OCI-LY3 (cell line): ENCODE measurements at regions not wholly inside any gene's neighbourhood (a gene's known extent, or its start where the extent isn't known, plus 50 kb on each side); places are given as distances from the start of the nearest gene placed in this dataset.
"Not testable (repeated sequence)": the region's sequence is repeated elsewhere in the genome, so short reads cannot be mapped to it uniquely, and the experiment has no call there.

Source experiments
- H2AFZ ChIP-seq: fragments of 200-600, 300-600 bp; shearing (Covaris generic); 2 replicates; pipeline ENCODE4 v1.6.0; 2014; ENCODE audit warnings: antibody characterized with exemption, low read depth, low read length
- H3K27ac ChIP-seq: fragments of 200-600, 300-600 bp; sonication (generic); 2 replicates; pipeline ENCODE4 v1.5.1; 2014; ENCODE audit warnings: mild to moderate bottlenecking, low read length, moderate library complexity, mixed read lengths
- H3K27me3 ChIP-seq: fragments of 200-600, 300-600 bp; sonication (generic); 2 replicates; pipeline ENCODE4 v1.6.1; 2014; ENCODE audit warnings: low read depth, low read length, mixed read lengths
- H3K36me3 ChIP-seq: fragments of 200-600, 300-600 bp; sonication (generic); replicated peaks from 2 replicates; pipeline ENCODE3; 2014; ENCODE audit warnings: low read depth, low read length, mixed read lengths
- H3K4me1 ChIP-seq: fragments of 300-600, 200-600 bp; sonication (generic); 2 replicates; pipeline ENCODE4 v1.6.1; 2014; ENCODE audit warnings: low read length, mixed read lengths
- H3K4me2 ChIP-seq: fragments of 200-600, 300-600 bp; sonication (generic); 2 replicates; pipeline ENCODE4 v1.6.1; 2014; ENCODE audit warnings: low read length, mixed read lengths
- H3K4me3 ChIP-seq: fragments of 300-600, 200-600 bp; sonication (generic); 2 replicates; pipeline ENCODE4 v1.5.1; 2014; ENCODE audit warnings: antibody characterized with exemption, mild to moderate bottlenecking, low read length, moderate library complexity
- H3K79me2 ChIP-seq: fragments of 300-600, 200-600 bp; shearing (Covaris generic); 2 replicates; pipeline ENCODE4 v1.6.1; 2014; ENCODE audit warnings: mild to moderate bottlenecking, low read length, mixed read lengths
- H3K9ac ChIP-seq: fragments of 300-600, 200-600 bp; shearing (Covaris generic); 2 replicates; pipeline ENCODE4 v1.6.0; 2014; ENCODE audit warnings: mild to moderate bottlenecking, low read length, moderate library complexity
- H3K9me3 ChIP-seq: fragments of 200-600, 300-600 bp; shearing (Covaris generic); 2 replicates; pipeline ENCODE4 v1.6.1; 2014; ENCODE audit warnings: low read length, mixed read lengths; ENCODE audit not compliant: insufficient read depth
- H4K20me1 ChIP-seq: fragments of 200-600, 300-600 bp; sonication (generic); 2 replicates; pipeline ENCODE4 v1.6.1; 2016; ENCODE audit warnings: low read length, mixed read lengths; ENCODE audit not compliant: insufficient read depth
- EZH2phosphoT487 ChIP-seq: fragments of 200-600 bp; shearing (Covaris generic); IDR thresholded peaks from 2 replicates; pipeline ENCODE4 v1.6.1; 2018; ENCODE audit warnings: antibody characterized with exemption, mixed run types, low read depth
- TF ChIP-seq, protein P1 (sequence below): fragments of 200-600, 300-600 bp; sonication (generic); IDR thresholded peaks from 2 replicates; pipeline ENCODE4 v1.5.1; 2014; ENCODE audit warnings: antibody characterized with exemption, low read length, low read depth

DNA sequence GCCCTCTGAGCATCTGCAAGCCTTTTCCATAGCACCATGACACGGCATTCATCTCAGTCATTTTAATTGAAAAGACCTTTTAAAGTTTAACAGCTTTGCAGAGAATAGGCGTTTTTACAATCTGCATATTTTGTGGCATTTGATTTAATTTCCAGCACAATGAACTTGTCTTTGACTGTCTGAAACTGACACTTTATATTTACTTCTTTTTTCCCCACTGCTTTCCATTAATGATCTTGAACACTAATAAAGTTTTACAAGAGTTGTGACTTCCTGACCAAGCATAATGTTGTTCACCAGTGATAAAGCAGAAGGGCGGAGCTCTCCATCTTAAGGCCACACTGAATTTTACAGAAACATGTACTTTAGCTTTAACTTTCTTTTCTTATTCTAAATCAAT lies 548.7 kb downstream of the FAM181B start:
- H4K20me1 ChIP-seq = no peaks in the 10 kb centered on the region
- H3K4me1 ChIP-seq = no peaks in the 10 kb centered on the region
- no peak overlapping the region for H3K27ac ChIP-seq
- H3K79me2 ChIP-seq = no peaks in the 10 kb centered on the region
- H3K27me3 ChIP-seq = no peaks in the 10 kb centered on the region
- TF ChIP-seq, protein P1, sequence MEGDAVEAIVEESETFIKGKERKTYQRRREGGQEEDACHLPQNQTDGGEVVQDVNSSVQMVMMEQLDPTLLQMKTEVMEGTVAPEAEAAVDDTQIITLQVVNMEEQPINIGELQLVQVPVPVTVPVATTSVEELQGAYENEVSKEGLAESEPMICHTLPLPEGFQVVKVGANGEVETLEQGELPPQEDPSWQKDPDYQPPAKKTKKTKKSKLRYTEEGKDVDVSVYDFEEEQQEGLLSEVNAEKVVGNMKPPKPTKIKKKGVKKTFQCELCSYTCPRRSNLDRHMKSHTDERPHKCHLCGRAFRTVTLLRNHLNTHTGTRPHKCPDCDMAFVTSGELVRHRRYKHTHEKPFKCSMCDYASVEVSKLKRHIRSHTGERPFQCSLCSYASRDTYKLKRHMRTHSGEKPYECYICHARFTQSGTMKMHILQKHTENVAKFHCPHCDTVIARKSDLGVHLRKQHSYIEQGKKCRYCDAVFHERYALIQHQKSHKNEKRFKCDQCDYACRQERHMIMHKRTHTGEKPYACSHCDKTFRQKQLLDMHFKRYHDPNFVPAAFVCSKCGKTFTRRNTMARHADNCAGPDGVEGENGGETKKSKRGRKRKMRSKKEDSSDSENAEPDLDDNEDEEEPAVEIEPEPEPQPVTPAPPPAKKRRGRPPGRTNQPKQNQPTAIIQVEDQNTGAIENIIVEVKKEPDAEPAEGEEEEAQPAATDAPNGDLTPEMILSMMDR = no peak
- no peak for TF ChIP-seq EZH2phosphoT487
- no peak overlapping the region for H2AFZ ChIP-seq
- H3K9me3 ChIP-seq = no peaks in the 10 kb centered on the region
- no peaks in the 10 kb centered on the region for H3K36me3 ChIP-seq
- no peak overlapping the region for H3K9ac ChIP-seq
- H3K4me3 ChIP-seq = no peak overlapping the region
- H3K4me2 ChIP-seq = no peak overlapping the region

DNA sequence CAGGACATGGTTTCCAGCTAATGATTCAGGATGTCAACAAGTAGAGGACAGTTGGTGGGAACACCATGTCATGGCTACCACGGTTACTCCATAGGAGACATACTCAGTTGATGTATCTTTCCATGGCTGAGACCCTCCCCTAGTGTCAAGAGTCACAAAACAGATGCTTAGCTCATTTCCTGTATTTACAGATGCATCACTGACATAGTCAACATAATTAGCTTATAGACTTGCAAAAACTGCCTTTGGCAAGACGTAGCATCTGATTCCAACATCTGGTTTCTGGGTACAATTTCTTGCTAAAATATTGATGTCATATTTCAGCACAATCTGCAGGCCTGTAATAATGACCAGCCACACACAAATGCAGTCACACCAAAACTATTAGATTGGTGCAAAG lies 550.3 kb downstream of the FAM181B start:
- H3K4me1 ChIP-seq = no peaks in the 10 kb centered on the region
- no peak overlapping the region for H3K27ac ChIP-seq
- H3K4me2 ChIP-seq = no peak overlapping the region
- H3K9me3 ChIP-seq = no peaks in the 10 kb centered on the region
- H3K36me3 ChIP-seq = no peaks in the 10 kb centered on the region
- H3K9ac ChIP-seq = no peak overlapping the region
- H3K4me3 ChIP-seq = no peak overlapping the region
- no peaks in the 10 kb centered on the region for H3K27me3 ChIP-seq
- no peak overlapping the region for H2AFZ ChIP-seq
- no peaks in the 10 kb centered on the region for H3K79me2 ChIP-seq
- no peaks in the 10 kb centered on the region for H4K20me1 ChIP-seq
- TF ChIP-seq, protein P1 = no peak
- no peak for TF ChIP-seq EZH2phosphoT487

DNA sequence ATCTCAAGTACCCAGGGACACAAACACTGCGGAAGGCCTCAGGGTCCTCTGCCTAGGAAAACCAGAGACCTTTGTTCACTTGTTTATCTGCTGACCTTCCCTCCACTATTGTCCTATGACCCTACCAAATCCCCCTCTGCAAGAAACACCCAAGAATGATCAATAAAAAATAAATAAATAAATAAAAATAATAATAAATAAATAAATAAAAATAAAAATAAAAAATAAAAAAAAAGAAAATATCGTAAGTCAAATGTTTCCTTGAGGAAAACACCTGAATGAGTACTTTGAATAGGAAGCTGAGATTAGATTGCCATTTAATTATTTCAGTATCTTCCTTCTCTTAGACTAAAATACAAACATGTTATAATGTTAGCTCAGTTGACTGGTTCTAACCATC lies 551.0 kb downstream of the FAM181B start:
- not testable (repeated sequence) for H3K4me1 ChIP-seq, H3K4me3 ChIP-seq, H3K36me3 ChIP-seq, H3K27me3 ChIP-seq, H2AFZ ChIP-seq, H3K4me2 ChIP-seq, H3K79me2 ChIP-seq, H3K9me3 ChIP-seq, H4K20me1 ChIP-seq, H3K9ac ChIP-seq, H3K27ac ChIP-seq

DNA sequence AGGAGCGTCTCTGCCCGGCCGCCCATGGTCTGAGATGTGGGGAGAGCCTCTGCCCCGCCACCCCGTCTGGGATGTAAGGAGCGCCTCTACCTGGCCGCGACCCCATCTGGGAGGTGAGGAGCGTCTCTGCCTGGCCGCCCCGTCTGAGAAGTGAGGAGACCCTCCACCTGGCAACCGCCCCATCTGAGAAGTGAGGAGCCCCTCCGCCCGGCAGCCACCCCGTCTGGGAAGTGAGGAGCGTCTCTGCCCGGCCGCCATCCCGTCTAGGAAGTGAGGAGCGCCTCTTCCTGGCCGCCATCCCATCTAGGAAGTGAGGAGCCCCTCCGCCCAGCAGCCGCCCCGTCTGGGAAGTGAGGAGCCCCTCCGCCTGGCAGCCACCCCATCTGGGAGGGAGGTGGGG lies 551.9 kb downstream of the FAM181B start:
- not testable (repeated sequence) for H4K20me1 ChIP-seq, H3K9me3 ChIP-seq, H3K36me3 ChIP-seq, H3K4me1 ChIP-seq, H2AFZ ChIP-seq, H3K4me2 ChIP-seq, H3K9ac ChIP-seq, H3K27ac ChIP-seq, H3K4me3 ChIP-seq, H3K79me2 ChIP-seq, H3K27me3 ChIP-seq

DNA sequence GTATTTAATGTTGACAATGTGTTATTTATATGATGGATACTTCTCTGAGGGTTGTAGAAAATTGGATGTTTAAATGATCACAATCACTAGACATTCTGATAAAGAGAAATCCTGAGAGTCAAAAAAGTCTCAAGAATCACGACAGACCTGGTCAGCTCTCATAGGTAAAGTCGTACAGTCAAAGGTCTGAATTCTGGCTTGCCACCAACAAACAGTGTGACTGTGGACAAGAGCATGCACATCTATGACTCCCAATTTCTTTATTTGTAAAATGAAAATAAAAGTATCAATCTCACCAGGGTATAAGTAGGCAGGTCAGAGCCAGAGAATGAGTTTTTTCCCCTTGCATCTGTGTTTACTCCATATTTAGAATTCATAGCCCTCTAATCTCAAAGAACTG lies 556.7 kb downstream of the FAM181B start:
- H3K36me3 ChIP-seq = no peaks in the 10 kb centered on the region
- H3K79me2 ChIP-seq = no peaks in the 10 kb centered on the region
- no peak overlapping the region for H2AFZ ChIP-seq
- H3K4me3 ChIP-seq = no peak overlapping the region
- no peak overlapping the region for H3K4me2 ChIP-seq
- H3K27ac ChIP-seq = no peak overlapping the region
- no peaks in the 10 kb centered on the region for H4K20me1 ChIP-seq
- H3K9ac ChIP-seq = no peak overlapping the region
- H3K4me1 ChIP-seq = no peaks in the 10 kb centered on the region
- H3K9me3 ChIP-seq = no peaks in the 10 kb centered on the region
- TF ChIP-seq, protein P1 = no peak
- no peak for TF ChIP-seq EZH2phosphoT487
- H3K27me3 ChIP-seq = no peaks in the 10 kb centered on the region
